ENCODE measurements at regions not wholly inside any gene's neighbourhood (a gene's known extent, or its start where the extent isn't known, plus 50 kb on each side); places are given as distances from the start of the nearest gene placed in this dataset.

DNA sequence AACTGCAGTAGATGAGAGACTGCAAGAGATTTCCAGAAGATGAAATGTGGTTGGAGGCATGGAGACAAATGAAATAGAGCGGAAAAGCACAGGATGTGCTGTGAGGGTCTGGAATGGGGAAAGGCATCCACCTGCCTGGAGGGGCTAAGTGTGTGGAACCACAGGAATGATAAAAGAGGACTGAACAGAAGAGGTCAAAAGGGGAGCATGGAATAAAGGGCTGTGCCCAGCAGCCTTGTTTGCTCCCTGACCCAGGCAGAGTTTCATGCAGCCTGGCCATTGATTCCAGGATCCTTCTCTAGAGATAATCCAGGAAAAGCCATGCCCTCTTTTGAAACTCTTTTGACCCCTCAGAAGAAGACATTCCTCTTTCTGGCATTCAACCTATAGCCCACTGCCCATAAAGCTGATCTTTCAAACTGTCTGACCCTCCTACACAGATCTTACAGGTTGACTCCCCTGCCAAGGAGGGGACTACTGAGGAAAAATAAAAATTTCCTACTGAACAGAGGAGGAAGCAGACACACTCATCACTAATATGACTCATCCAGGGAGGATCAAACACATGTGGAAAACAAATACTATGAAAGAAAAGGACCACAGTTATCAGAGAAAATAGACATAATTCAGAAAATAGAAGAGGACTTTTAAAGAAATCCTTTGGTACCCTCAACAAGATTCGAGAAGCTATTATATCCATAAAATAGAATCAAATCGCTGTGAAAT is 273.5 kb upstream of the PCSK5 start:
- no peak overlapping the region for H3K27ac ChIP-seq (ENCODE audit: low read length)
- 73% methylated on average over 1 of the region's 3 CpGs for WGBS (ENCODE audit: insufficient coverage)

DNA sequence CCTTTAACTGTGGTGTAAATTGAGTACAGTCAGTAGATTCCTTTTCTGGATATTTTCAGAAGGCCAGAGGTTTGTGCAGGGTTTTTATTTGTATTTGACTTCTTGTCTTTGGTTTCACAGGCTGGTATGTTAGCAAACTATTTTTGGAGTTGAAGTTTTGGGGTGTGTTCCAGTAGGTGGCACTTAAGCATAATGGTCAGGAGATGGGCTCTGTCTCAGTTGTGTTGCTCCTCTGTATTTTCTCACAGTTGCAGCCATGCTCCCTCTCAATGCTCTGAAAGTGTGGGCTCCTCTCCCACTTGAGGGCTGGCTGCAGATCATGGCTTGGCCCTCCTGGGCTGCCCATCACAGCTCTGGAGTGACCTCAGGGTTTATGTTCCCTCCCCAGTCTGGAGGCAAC is 267.0 kb upstream of the PCSK5 start:
- H3K9me3 ChIP-seq (replicated peaks; ENCODE audit: control insufficient read depth, low read depth, low read length), result no peaks in the 10 kb centered on the region
- H3K4me3 ChIP-seq (ENCODE audit: low read length), result no peak overlapping the region

More for the DNA sequence above, 273.5 kb upstream of the PCSK5 start:
- Histone ChIP-seq H3K9me3 (replicated peaks; ENCODE audit: control insufficient read depth, low read depth, low read length) (no peaks in the 10 kb centered on the region), H3K4me1 (ENCODE audit: control insufficient read depth, insufficient read depth, low read length) (no peaks in the 10 kb centered on the region), H3K4me3 (ENCODE audit: low read length) (no peak overlapping the region), H3K36me3 (ENCODE audit: control insufficient read depth, insufficient read depth, low read length) (no peaks in the 10 kb centered on the region), H3K27me3 (ENCODE audit: control insufficient read depth, insufficient read depth, low read length) (no peaks in the 10 kb centered on the region)
- no peak for DNase-seq

DNA sequence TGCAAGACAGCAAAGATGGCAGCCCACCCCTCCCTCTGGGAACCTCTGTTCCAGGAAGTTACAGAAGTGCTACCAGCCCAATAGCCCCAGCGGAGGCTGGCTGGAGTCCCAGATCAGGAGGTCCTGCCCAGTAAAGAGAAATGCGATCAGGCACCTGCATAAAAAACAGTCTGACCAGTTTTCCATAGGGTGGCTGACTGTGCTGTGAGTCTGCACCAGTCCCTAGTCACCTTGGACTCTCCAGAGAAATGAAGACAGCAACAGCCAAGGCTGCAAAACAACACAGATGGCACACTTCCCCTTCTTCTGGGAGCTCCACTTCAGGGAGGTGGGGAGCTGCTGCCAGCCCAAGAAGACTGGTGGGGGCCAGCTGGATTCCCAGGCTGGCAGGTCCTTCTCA is 265.5 kb upstream of the PCSK5 start:
- WGBS (ENCODE audit: insufficient coverage), result 68% methylated on average over 2 of the region's 2 CpGs
- H3K9me3 ChIP-seq (replicated peaks; ENCODE audit: control insufficient read depth, low read depth, low read length), result no peaks in the 10 kb centered on the region

More for the DNA sequence above, 267.0 kb upstream of the PCSK5 start:
- H3K27me3 ChIP-seq (ENCODE audit: control insufficient read depth, insufficient read depth, low read length), result no peaks in the 10 kb centered on the region
- H3K36me3 ChIP-seq (ENCODE audit: control insufficient read depth, insufficient read depth, low read length), result no peaks in the 10 kb centered on the region
- DNase-seq, result no peak
- no peaks in the 10 kb centered on the region for H3K4me1 ChIP-seq (ENCODE audit: control insufficient read depth, insufficient read depth, low read length)
- H3K27ac ChIP-seq (ENCODE audit: low read length), result no peak overlapping the region

DNA sequence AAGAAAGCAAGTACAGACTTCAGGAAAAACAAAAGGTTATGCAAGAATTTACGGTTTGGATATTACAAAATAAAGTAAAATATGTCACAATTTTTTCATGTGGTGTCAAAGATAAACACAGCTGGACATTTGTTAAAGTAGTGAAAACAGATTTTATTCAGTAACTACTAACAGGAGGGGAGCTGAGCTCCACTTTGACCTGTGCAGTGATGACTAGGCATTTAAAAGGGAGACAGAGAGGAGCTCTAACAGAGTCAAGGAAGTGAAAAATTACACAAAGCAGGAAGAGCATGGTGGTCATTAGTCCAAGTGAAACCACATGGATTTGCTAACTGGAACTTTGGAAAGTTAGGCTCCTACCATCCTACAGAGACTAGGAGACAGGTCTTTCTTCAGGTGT is 263.6 kb upstream of the PCSK5 start:
- no peaks in the 10 kb centered on the region for H3K4me1 ChIP-seq (ENCODE audit: control insufficient read depth, insufficient read depth, low read length)
- no peaks in the 10 kb centered on the region for H3K9me3 ChIP-seq (replicated peaks; ENCODE audit: control insufficient read depth, low read depth, low read length)
- no peaks in the 10 kb centered on the region for H3K36me3 ChIP-seq (ENCODE audit: control insufficient read depth, insufficient read depth, low read length)
- DNase-seq, result no peak
- no peak overlapping the region for H3K27ac ChIP-seq (ENCODE audit: low read length)
- WGBS (ENCODE audit: insufficient coverage), result no CpG with 5 or more reads among the region's 1 CpG
- no peak overlapping the region for H3K4me3 ChIP-seq (ENCODE audit: low read length)
- no peaks in the 10 kb centered on the region for H3K27me3 ChIP-seq (ENCODE audit: control insufficient read depth, insufficient read depth, low read length)

More for the DNA sequence above, 265.5 kb upstream of the PCSK5 start:
- H3K4me1 ChIP-seq (ENCODE audit: control insufficient read depth, insufficient read depth, low read length), result no peaks in the 10 kb centered on the region
- H3K27ac ChIP-seq (ENCODE audit: low read length), result no peak overlapping the region
- no peaks in the 10 kb centered on the region for H3K27me3 ChIP-seq (ENCODE audit: control insufficient read depth, insufficient read depth, low read length)
- H3K36me3 ChIP-seq (ENCODE audit: control insufficient read depth, insufficient read depth, low read length), result no peaks in the 10 kb centered on the region
- DNase-seq, result no peak
- H3K4me3 ChIP-seq (ENCODE audit: low read length), result no peak overlapping the region

DNA sequence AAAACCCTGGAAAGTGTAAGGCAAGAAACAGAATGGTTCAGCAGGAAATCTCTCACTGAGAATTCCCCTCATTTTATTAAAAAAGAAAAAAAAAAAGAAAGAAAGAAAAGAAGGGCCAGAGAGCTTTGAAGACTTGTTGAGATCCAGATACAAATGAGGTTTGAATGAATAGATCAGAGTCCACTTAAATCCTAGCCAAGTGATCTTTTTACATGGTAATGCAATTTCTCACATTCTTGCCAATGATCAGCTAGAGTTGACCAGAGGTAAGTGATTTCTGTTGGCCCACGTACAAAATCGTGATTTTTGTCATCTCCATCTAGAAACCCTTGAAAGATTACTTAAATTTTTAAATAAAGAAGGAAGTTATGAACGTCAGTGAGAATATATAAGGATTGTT is 261.5 kb upstream of the PCSK5 start:
- Histone ChIP-seq H3K9me3 (replicated peaks; ENCODE audit: control insufficient read depth, low read depth, low read length) (no peaks in the 10 kb centered on the region), H3K27me3 (ENCODE audit: control insufficient read depth, insufficient read depth, low read length) (no peaks in the 10 kb centered on the region), H3K36me3 (ENCODE audit: control insufficient read depth, insufficient read depth, low read length) (no peaks in the 10 kb centered on the region), H3K27ac (ENCODE audit: low read length) (no peak overlapping the region), H3K4me1 (ENCODE audit: control insufficient read depth, insufficient read depth, low read length) (no peaks in the 10 kb centered on the region), H3K4me3 (ENCODE audit: low read length) (no peak overlapping the region)
- WGBS (ENCODE audit: insufficient coverage), result no CpG with 5 or more reads among the region's 3 CpGs
- no peak for DNase-seq

DNA sequence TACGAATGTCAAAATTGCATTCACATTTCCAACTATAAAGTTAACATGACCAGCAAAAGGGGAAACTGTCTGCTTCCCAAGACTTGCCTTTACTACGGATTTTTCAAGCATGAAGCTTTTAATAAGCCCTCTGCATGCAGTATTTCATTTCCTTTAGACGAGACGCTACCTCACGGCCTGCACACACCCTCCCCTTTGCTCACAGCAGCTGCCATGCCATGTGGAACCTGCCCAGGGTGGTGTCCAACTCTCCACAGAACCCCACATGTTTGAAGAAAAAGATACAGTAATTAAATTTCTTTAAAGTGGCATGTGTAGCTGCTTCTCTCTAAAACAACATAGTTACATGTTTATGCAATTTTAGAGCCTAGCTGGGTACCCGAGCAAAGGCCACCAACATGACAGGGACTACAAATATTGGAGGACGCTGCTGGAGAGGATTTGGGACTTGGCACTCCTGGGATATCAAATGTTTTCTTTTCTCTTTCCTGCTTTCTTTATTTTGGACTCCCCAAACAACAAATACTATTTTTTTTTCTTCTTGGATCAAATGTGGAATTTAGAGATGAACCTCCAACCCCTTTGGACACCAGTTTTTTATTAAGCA is 256.9 kb upstream of the PCSK5 start:
- no peak overlapping the region for H3K27ac ChIP-seq (ENCODE audit: low read length)
- no peak overlapping the region for H3K4me3 ChIP-seq (ENCODE audit: low read length)
- 26% methylated on average over 2 of the region's 7 CpGs for WGBS (ENCODE audit: insufficient coverage)
- no peaks in the 10 kb centered on the region for H3K9me3 ChIP-seq (replicated peaks; ENCODE audit: control insufficient read depth, low read depth, low read length)
- no peak for DNase-seq
- no peaks in the 10 kb centered on the region for H3K4me1 ChIP-seq (ENCODE audit: control insufficient read depth, insufficient read depth, low read length)
- H3K36me3 ChIP-seq (ENCODE audit: control insufficient read depth, insufficient read depth, low read length), result no peaks in the 10 kb centered on the region
- H3K27me3 ChIP-seq (ENCODE audit: control insufficient read depth, insufficient read depth, low read length), result no peaks in the 10 kb centered on the region

DNA sequence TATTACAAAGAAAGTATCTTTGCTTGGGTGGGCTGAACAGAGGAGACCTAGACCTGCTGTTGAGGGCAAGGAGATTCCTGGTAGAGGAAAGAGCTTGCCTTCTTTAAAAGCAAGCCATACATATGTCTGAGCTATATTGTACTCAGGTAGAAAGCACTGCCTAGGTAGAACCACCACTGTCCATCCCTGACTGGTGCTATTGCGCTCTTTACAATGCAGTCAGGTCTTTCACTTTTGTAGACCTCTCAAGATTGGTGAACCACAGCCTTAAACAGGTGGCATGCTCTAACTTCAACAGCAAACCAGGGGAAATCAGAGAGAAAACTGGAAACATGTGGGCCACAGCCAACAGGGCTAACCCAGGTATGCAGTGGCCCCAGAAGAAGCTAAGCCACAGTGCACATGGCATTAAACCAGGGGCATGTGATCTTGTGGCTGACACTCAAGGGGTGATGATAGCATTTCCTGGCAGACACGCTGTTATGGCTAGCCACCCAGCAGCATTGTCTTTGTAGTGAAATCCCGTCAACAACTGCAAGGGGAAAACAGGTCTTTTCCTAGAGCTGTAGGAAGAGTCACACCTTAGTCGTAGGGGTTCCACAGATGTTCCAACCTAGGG is 253.9 kb upstream of the PCSK5 start:
- Histone ChIP-seq H3K36me3 (ENCODE audit: control insufficient read depth, insufficient read depth, low read length) (no peaks in the 10 kb centered on the region), H3K27ac (ENCODE audit: low read length) (no peak overlapping the region), H3K4me1 (ENCODE audit: control insufficient read depth, insufficient read depth, low read length) (no peaks in the 10 kb centered on the region), H3K27me3 (ENCODE audit: control insufficient read depth, insufficient read depth, low read length) (no peaks in the 10 kb centered on the region), H3K9me3 (replicated peaks; ENCODE audit: control insufficient read depth, low read depth, low read length) (no peaks in the 10 kb centered on the region), H3K4me3 (ENCODE audit: low read length) (no peak overlapping the region)
- DNase-seq, result no peak
- WGBS (ENCODE audit: insufficient coverage), result 69% methylated on average over 4 of the region's 4 CpGs

DNA sequence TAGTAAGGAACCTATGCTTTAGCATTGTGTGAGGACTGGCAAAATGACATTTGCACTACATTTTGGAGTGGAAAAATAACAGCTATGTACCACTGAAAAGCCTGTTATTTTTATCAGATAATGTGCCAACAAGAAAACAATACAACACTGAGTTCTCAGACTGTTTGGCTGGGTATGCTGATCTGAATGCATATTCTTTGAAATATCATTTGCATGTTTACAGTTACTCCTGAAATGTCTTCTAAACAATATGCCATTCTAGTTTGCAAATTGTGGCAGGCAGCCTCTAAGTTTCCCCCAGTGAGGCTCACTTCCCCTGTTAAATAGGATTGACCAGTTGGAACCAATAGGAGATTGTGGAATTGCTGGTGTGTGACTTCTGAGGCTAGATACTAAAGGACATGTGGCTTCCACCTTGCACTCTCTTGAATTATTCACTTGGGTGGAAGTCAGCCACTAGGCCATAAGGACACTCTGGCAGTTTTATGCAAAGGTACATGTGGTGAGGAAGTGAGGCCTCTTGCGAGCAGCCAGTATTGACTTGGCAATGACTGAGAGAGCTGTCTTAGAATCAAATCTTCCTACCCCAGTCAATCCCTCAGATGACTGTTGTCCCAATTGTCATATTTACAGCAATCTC is 250.4 kb upstream of the PCSK5 start:
- H3K27me3 ChIP-seq (ENCODE audit: control insufficient read depth, insufficient read depth, low read length), result no peaks in the 10 kb centered on the region
- H3K4me1 ChIP-seq (ENCODE audit: control insufficient read depth, insufficient read depth, low read length), result no peaks in the 10 kb centered on the region
- DNase-seq, result no peak
- no peak overlapping the region for H3K27ac ChIP-seq (ENCODE audit: low read length)
- WGBS (ENCODE audit: insufficient coverage), result no CpG with 5 or more reads among the region's 1 CpG
- H3K9me3 ChIP-seq (replicated peaks; ENCODE audit: control insufficient read depth, low read depth, low read length), result no peaks in the 10 kb centered on the region
- no peaks in the 10 kb centered on the region for H3K36me3 ChIP-seq (ENCODE audit: control insufficient read depth, insufficient read depth, low read length)
- H3K4me3 ChIP-seq (ENCODE audit: low read length), result no peak overlapping the region

DNA sequence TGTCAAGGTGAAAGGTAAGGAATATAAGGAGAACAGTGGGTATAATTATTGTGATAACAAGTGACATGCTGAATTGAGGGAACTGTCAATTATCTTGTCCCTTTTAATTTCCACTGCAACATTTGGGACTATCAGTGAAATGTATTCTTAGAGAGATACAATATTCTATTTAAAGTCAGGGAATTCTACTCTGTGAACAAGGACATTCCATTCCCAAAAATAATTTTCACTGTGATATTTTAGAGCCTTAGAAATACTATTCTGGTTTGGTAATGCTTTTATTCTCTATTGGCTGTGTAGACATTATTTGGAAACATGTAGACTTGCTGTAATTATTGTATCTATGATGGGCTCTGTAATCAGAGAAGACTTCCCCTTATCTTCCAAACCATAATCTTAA is 248.0 kb upstream of the PCSK5 start:
- H3K9me3 ChIP-seq (replicated peaks; ENCODE audit: control insufficient read depth, low read depth, low read length), result no peaks in the 10 kb centered on the region
- H3K27ac ChIP-seq (ENCODE audit: low read length), result no peak overlapping the region
- H3K4me3 ChIP-seq (ENCODE audit: low read length), result no peak overlapping the region
- no peaks in the 10 kb centered on the region for H3K27me3 ChIP-seq (ENCODE audit: control insufficient read depth, insufficient read depth, low read length)
- no peaks in the 10 kb centered on the region for H3K36me3 ChIP-seq (ENCODE audit: control insufficient read depth, insufficient read depth, low read length)
- no peak for DNase-seq
- no peaks in the 10 kb centered on the region for H3K4me1 ChIP-seq (ENCODE audit: control insufficient read depth, insufficient read depth, low read length)

DNA sequence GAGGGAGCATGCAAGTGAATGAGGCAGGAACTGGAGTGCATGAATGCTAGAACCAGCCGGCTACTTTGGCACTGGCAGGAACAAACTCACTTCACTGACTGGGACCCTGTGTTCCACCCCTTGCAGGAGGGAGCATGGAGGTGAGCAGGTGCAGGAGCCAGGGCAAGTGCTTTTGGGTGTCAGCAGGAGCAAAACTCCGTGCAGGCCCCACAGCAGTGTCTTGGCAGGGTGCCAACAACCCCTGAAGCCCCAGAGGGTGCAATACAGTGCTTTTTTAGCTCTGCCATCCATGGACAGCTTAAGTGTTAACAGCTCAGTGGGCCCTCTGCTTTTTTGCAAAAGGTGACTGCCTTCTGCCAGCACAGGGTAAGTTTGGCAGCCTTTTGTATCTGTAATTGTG is 245.8 kb upstream of the PCSK5 start:
- Histone ChIP-seq H3K4me3 (ENCODE audit: low read length) (no peak overlapping the region), H3K4me1 (ENCODE audit: control insufficient read depth, insufficient read depth, low read length) (no peaks in the 10 kb centered on the region), H3K27me3 (ENCODE audit: control insufficient read depth, insufficient read depth, low read length) (no peaks in the 10 kb centered on the region), H3K27ac (ENCODE audit: low read length) (no peak overlapping the region), H3K36me3 (ENCODE audit: control insufficient read depth, insufficient read depth, low read length) (no peaks in the 10 kb centered on the region), H3K9me3 (replicated peaks; ENCODE audit: control insufficient read depth, low read depth, low read length) (no peaks in the 10 kb centered on the region)
- DNase-seq, result no peak
- WGBS (ENCODE audit: insufficient coverage), result 36% methylated on average over 2 of the region's 2 CpGs
